Thyroid gland (tissue), 4 donors: ENCODE measurements at regions not wholly inside any gene's neighbourhood (a gene's known extent, or its start where the extent isn't known, plus 50 kb on each side); places are given as distances from the start of the nearest gene placed in this dataset.

Source experiments
- CTCF ChIP-seq, 6 experiments: fragments of 200-600 bp in 3 of 6; fragments of 450-650 bp in 3 of 6; sonication (generic) in 3 of 6; IDR thresholded peaks; one replicate each; pipeline ENCODE4 v1.5.1; 2016 to 2019; ENCODE audit warnings: antibody characterized with exemption in 6 of 6, mild to moderate bottlenecking in 2 of 6, inconsistent platforms in 1 of 6, moderate library complexity in 1 of 6
- POLR2A ChIP-seq, 2 donors: fragments of 450-650 bp; IDR thresholded peaks; one replicate each; pipeline ENCODE4 v1.6.1; 2017; ENCODE audit warnings: antibody characterized with exemption in 2 of 2, mild to moderate bottlenecking in 2 of 2, moderate library complexity in 1 of 2

GRCh38 chr11:70027451-70027850, 50.7 kb upstream of the ANO1 start:
- TF ChIP-seq CTCF (IDR thresholded peaks at IDR 0.05) = no peak
- TF ChIP-seq POLR2A (IDR thresholded peaks at IDR 0.05) = no peak
